BJ (cell line): ENCODE measurements at regions not wholly inside any gene's neighbourhood (a gene's known extent, or its start where the extent isn't known, plus 50 kb on each side); places are given as distances from the start of the nearest gene placed in this dataset.

Experiments used
- CTCF ChIA-PET: fragments of 350-600 bp; formaldehyde crosslinking; extraction: SDS; loops from one replicate; lab custom pipeline; 2021; ENCODE audit warnings: antibody characterized with exemption, inconsistent platforms; lab: Yijun Ruan, JAX
- POLR2A ChIA-PET: fragments of 300-600 bp; sonication (Branson Sonifier 250); formaldehyde crosslinking; extraction: SDS; loops from one replicate; lab custom pipeline; 2021; ENCODE audit warnings: antibody characterized with exemption; lab: Charles Lee
- DNase-seq: peaks from one replicate; pipeline ENCODE4 v3.0.0-alpha.2; 2011; ENCODE audit warnings: low read depth
- H3K27me3 ChIP-seq: 2 replicates; pipeline ENCODE4 v1.6.0; 2011; ENCODE audit warnings: low read length; ENCODE audit not compliant: control insufficient read depth, insufficient read depth
- H3K36me3 ChIP-seq: 2 replicates; pipeline ENCODE4 v1.5.1; 2011; ENCODE audit warnings: low read length; ENCODE audit not compliant: control insufficient read depth, insufficient read depth
- H3K4me3 ChIP-seq: 2 replicates; pipeline ENCODE4 v1.5.1; 2011; ENCODE audit warnings: low read depth, mild to moderate bottlenecking, control low read depth, low read length
- CTCF ChIP-seq: IDR thresholded peaks from 2 replicates; pipeline ENCODE4 v1.5.1; 2011; ENCODE audit warnings: low read depth, mild to moderate bottlenecking, control low read depth, inconsistent platforms, low read length, moderate library complexity; ENCODE audit not compliant: insufficient read depth

- Histone ChIP-seq H3K36me3 (no peaks in the 10 kb centered on the region), H3K27me3 (no peaks in the 10 kb centered on the region), H3K4me3 (no peak overlapping the region)
- no peak for DNase-seq
- ChIA-PET CTCF (no interaction called here), POLR2A (no interaction called here)
- TF ChIP-seq CTCF, result no peak
Measured at GRCh38 chr10:129331207-129331838, 135.7 kb upstream of the MGMT start.

GRCh38 chr10:129331839-129332220 lies 135.2 kb upstream of the MGMT start:
- no peak for DNase-seq
- Histone ChIP-seq H3K27me3 (no peaks in the 10 kb centered on the region), H3K36me3 (no peaks in the 10 kb centered on the region), H3K4me3 (no peak overlapping the region)
- CTCF ChIA-PET, result no interaction called here
- POLR2A ChIA-PET, result no interaction called here
- no peak for TF ChIP-seq CTCF

DNA sequence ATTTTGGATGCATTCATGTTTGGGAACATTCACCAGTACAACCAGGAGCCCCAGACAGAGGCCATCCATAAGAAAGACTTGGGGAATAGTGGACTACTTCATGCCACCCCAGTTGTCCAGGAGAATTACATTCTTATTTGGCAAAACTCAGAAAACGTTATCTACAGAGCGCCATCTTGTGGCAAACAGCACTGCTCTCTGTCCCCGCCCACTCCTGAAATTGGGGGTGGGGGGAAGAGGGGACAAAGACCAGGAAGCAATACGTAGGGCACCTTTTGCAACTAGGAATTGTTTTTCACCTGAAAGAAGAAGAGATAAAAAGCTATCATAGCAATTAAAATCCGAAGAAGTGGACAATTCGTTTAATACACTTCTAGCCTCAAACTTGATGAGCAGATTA lies 134.6 kb upstream of the MGMT start:
- TF ChIP-seq CTCF, result no peak
- ChIA-PET POLR2A (no interaction called here), CTCF (interaction anchor here (0.7 kb wide), 1 partner anchor 9 kb away, joined by 3 read pairs; no protein-coding TSS in a partner anchor)
- H3K36me3 ChIP-seq, result no peaks in the 10 kb centered on the region
- H3K4me3 ChIP-seq, result no peak overlapping the region
- no peaks in the 10 kb centered on the region for H3K27me3 ChIP-seq
- DNase-seq, result no peak

DNA sequence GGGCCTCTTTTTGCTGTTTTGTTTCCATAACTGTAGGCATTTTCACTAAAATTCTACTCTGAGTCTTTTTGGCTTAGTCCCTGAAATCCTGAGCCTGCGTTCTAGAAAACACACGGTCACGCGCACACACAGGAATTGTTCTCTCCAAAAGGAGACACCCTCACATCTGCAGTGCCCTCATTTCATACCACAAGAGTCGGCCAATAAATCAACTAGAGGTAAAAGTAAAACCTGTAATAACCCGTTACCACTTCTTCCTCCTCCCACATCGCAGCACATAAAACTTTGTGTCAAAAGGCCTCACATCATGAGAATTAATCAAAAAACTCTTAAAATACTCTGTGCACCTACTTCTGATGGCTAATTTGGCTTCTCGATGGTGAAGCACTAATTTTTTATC lies 133.3 kb upstream of the MGMT start:
- no peak overlapping the region for H3K4me3 ChIP-seq
- no peak for DNase-seq
- H3K36me3 ChIP-seq, result no peaks in the 10 kb centered on the region
- POLR2A ChIA-PET, result no interaction called here
- CTCF ChIA-PET, result no interaction called here
- no peak for TF ChIP-seq CTCF
- H3K27me3 ChIP-seq, result no peaks in the 10 kb centered on the region

GRCh38 chr10:129334266-129334665 lies 132.8 kb upstream of the MGMT start:
- CTCF ChIA-PET, result interaction anchor here (1.1 kb wide), 1 partner anchor 11 kb away, joined by 3 read pairs; no protein-coding TSS in a partner anchor
- Histone ChIP-seq H3K36me3 (no peaks in the 10 kb centered on the region), H3K4me3 (no peak overlapping the region), H3K27me3 (no peaks in the 10 kb centered on the region)
- no peak for DNase-seq
- TF ChIP-seq CTCF, result no peak
- POLR2A ChIA-PET, result no interaction called here
